ENCODE measurements at regions not wholly inside any gene's neighbourhood (a gene's known extent, or its start where the extent isn't known, plus 50 kb on each side); places are given as distances from the start of the nearest gene placed in this dataset.
"Not testable (repeated sequence)": the region's sequence is repeated elsewhere in the genome, so short reads cannot be mapped to it uniquely, and the experiment has no call there.

- no peak for DNase-seq
These were observed 329.7 kb upstream of the USP24 start for GRCh38 chr1:55544826-55545225.

GRCh38 chr1:55542901-55543504 is 327.8 kb upstream of the USP24 start:
- DNase-seq, result no peak

GRCh38 chr1:55541296-55541695 is 326.1 kb upstream of the USP24 start:
- DNase-seq, result no peak

- no peak for DNase-seq
These were observed 324.7 kb upstream of the USP24 start for GRCh38 chr1:55539652-55540512.

GRCh38 chr1:55538428-55538827 is 323.3 kb upstream of the USP24 start:
- no peak for DNase-seq

- DNase-seq, result no peak
These were observed 321.3 kb upstream of the USP24 start for GRCh38 chr1:55536545-55536865.

- DNase-seq, result no peak
These were observed 320.8 kb upstream of the USP24 start for GRCh38 chr1:55535724-55536544.

- peak in 1 of 2 experiments; percentile 6 for DNase-seq
These were observed 319.5 kb upstream of the USP24 start for GRCh38 chr1:55534565-55535121.

GRCh38 chr1:55531644-55532043 is 316.5 kb upstream of the USP24 start:
- DNase-seq, result no peak

GRCh38 chr1:55530749-55531478 is 315.8 kb upstream of the USP24 start:
- no peak for DNase-seq

GRCh38 chr1:55529017-55529416 is 313.9 kb upstream of the USP24 start:
- DNase-seq, result no peak

GRCh38 chr1:55527831-55528230 is 312.7 kb upstream of the USP24 start:
- DNase-seq, result no peak

GRCh38 chr1:55526716-55527115 is 311.6 kb upstream of the USP24 start:
- no peak for DNase-seq

GRCh38 chr1:55524006-55524405 is 308.8 kb upstream of the USP24 start:
- no peak for DNase-seq

- no peak for DNase-seq
These were observed 307.8 kb upstream of the USP24 start for GRCh38 chr1:55522982-55523381.

GRCh38 chr1:55522353-55522903 is 307.3 kb upstream of the USP24 start:
- DNase-seq, result no peak

GRCh38 chr1:55520861-55521260 is 305.7 kb upstream of the USP24 start:
- no peak for DNase-seq

GRCh38 chr1:55519937-55520683 is 304.9 kb upstream of the USP24 start:
- DNase-seq, result no peak

- DNase-seq, result no peak
These were observed 304.1 kb upstream of the USP24 start for GRCh38 chr1:55519276-55519675.

- DNase-seq, result no peak
These were observed 301.9 kb upstream of the USP24 start for GRCh38 chr1:55517036-55517435.

GRCh38 chr1:55514571-55514970 is 299.4 kb upstream of the USP24 start:
- not testable (repeated sequence) for DNase-seq

- DNase-seq, result no peak
These were observed 297.3 kb upstream of the USP24 start for GRCh38 chr1:55512466-55512865.

Measured in NCI-H2081 (cell line).